Fibroblast of the aortic adventitia (primary cell): ENCODE measurements at regions not wholly inside any gene's neighbourhood (a gene's known extent, or its start where the extent isn't known, plus 50 kb on each side); places are given as distances from the start of the nearest gene placed in this dataset.
"Not testable (repeated sequence)": the region's sequence is repeated elsewhere in the genome, so short reads cannot be mapped to it uniquely, and the experiment has no call there.

Source experiments
- DNase-seq: peaks from one replicate; pipeline ENCODE4 v3.0.0-alpha.2; 2010; ENCODE audit warnings: low read depth
- H3K4me3 ChIP-seq: 2 replicates; pipeline ENCODE4 v1.5.1; 2011; ENCODE audit warnings: low read depth, mild to moderate bottlenecking, control low read depth, low read length, moderate library complexity
- CTCF ChIP-seq: IDR thresholded peaks from 2 replicates; pipeline ENCODE4 v1.5.1; 2011; ENCODE audit warnings: mild to moderate bottlenecking, low read length, control low read depth, inconsistent platforms; ENCODE audit not compliant: insufficient read depth

GRCh38 chr3:132987396-132987795 lies 50.8 kb upstream of the TMEM108 start:
- H3K4me3 ChIP-seq, result no peak overlapping the region
- DNase-seq, result no peak
- no peak for TF ChIP-seq CTCF

GRCh38 chr3:132984181-132984580 lies 54.0 kb upstream of the TMEM108 start:
- no peak overlapping the region for H3K4me3 ChIP-seq
- no peak for TF ChIP-seq CTCF
- DNase-seq, result no peak

- TF ChIP-seq CTCF, result no peak
- DNase-seq, result no peak
- H3K4me3 ChIP-seq, result no peak overlapping the region
Measured at GRCh38 chr3:132983143-132983770, 54.9 kb upstream of the TMEM108 start.

GRCh38 chr3:132981719-132982118 lies 56.5 kb upstream of the TMEM108 start:
- no peak overlapping the region for H3K4me3 ChIP-seq
- TF ChIP-seq CTCF, result no peak
- no peak for DNase-seq

- DNase-seq, result no peak
- H3K4me3 ChIP-seq, result no peak overlapping the region
- no peak for TF ChIP-seq CTCF
Measured at GRCh38 chr3:132980102-132980501, 58.1 kb upstream of the TMEM108 start.

- H3K4me3 ChIP-seq, result no peak overlapping the region
- DNase-seq, result no peak
- TF ChIP-seq CTCF, result no peak
Measured at GRCh38 chr3:132979606-132980005, 58.6 kb upstream of the TMEM108 start.

- DNase-seq, H3K4me3 ChIP-seq: not testable (repeated sequence)
Measured at GRCh38 chr3:132978946-132979345, 59.2 kb upstream of the TMEM108 start.
